ENCODE measurements at regions not wholly inside any gene's neighbourhood (a gene's known extent, or its start where the extent isn't known, plus 50 kb on each side); places are given as distances from the start of the nearest gene placed in this dataset.
"Not testable (repeated sequence)": the region's sequence is repeated elsewhere in the genome, so short reads cannot be mapped to it uniquely, and the experiment has no call there.

- Histone ChIP-seq H3K27ac (ENCODE audit: low read length) (no peak overlapping the region), H3K9me3 (ENCODE audit: insufficient read depth, low read depth, low read length) (no peaks in the 10 kb centered on the region), H3K36me3 (ENCODE audit: insufficient read depth, low read depth, low read length) (no peaks in the 10 kb centered on the region)
These were observed 1107.6 kb downstream of the BRD1 start for GRCh38 chr22:48719978-48720661.

GRCh38 chr22:48718818-48719500 is 1108.7 kb downstream of the BRD1 start:
- Histone ChIP-seq H3K9me3 (ENCODE audit: insufficient read depth, low read depth, low read length) (no peaks in the 10 kb centered on the region), H3K4me3 (ENCODE audit: low read length) (no peak overlapping the region), H3K27me3 (ENCODE audit: insufficient read depth, low read length) (no peaks in the 10 kb centered on the region)

More at GRCh38 chr22:48719978-48720661, 1107.6 kb downstream of the BRD1 start:
- no peaks in the 10 kb centered on the region for H3K27me3 ChIP-seq (ENCODE audit: insufficient read depth, low read length)
- peaks cover 8% of the 10 kb centered on the region; the same call in 1 of the 2 replicates for H3K4me1 ChIP-seq (ENCODE audit: insufficient read depth, low read length)
- H3K4me3 ChIP-seq (ENCODE audit: low read length) = no peak overlapping the region
- no peak overlapping the region for H3K9ac ChIP-seq (ENCODE audit: low read depth, low read length)

DNA sequence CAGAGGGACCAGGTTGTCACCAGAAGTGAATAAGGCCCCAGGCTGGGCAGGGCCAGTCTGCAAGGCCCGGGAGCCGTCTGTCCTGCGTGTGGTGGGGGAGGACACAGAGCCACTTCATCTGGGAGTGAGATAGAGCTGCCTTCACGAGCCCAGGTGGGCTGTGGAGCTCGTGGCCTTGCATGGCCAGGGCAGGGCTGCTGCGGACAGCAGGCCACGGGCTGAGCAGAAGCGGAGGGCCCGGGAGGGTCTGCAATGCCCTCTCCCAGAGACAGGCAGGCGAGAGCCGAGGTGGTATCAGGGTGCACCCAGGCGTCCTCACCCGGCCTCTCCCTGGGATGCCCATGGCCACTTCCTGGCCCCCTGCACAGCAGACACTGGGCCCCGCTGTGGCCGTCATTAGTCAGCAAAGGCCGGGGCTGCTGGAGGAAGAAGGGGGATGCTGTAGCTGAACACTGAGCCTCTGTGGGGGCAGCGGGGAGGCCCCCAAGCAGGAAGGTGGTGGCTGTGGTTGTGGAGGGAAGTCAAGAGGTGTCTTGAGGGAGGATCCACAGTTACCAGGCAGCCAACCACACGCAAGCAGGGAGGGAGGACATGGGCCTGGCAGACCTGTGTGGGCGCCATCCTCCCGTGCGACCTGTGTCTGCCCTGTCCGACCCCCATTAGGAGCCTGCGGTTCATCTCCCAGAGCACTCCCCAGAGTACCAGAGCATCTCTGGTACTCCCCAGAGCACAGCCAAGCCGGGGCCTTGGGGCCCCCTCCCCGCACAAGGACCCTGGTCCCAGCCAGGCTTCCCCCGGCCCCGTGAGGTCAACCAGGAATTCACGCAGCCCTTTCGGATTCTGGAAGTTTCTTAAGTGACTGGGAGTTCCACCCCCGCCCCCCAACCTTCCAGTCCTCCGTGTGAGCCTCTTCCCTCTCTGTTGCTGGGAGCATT is 1109.5 kb downstream of the BRD1 start:
- H3K27ac ChIP-seq (ENCODE audit: low read length) = no peak overlapping the region
- H3K9me3 ChIP-seq (ENCODE audit: insufficient read depth, low read depth, low read length) = no peaks in the 10 kb centered on the region
- no peak overlapping the region for H3K9ac ChIP-seq (ENCODE audit: low read depth, low read length)
- H3K4me3 ChIP-seq (ENCODE audit: low read length) = no peak overlapping the region
- no peaks in the 10 kb centered on the region for H3K36me3 ChIP-seq (ENCODE audit: insufficient read depth, low read depth, low read length)
- no peaks in the 10 kb centered on the region for H3K27me3 ChIP-seq (ENCODE audit: insufficient read depth, low read length)
- peaks cover 8% of the 10 kb centered on the region; the same call in 1 of the 2 replicates for H3K4me1 ChIP-seq (ENCODE audit: insufficient read depth, low read length)

More at GRCh38 chr22:48718818-48719500, 1108.7 kb downstream of the BRD1 start:
- H3K9ac ChIP-seq (ENCODE audit: low read depth, low read length) = no peak overlapping the region
- no peaks in the 10 kb centered on the region for H3K36me3 ChIP-seq (ENCODE audit: insufficient read depth, low read depth, low read length)
- H3K27ac ChIP-seq (ENCODE audit: low read length) = no peak overlapping the region
- H3K4me1 ChIP-seq (ENCODE audit: insufficient read depth, low read length) = peaks cover 8% of the 10 kb centered on the region; the same call in 1 of the 2 replicates

DNA sequence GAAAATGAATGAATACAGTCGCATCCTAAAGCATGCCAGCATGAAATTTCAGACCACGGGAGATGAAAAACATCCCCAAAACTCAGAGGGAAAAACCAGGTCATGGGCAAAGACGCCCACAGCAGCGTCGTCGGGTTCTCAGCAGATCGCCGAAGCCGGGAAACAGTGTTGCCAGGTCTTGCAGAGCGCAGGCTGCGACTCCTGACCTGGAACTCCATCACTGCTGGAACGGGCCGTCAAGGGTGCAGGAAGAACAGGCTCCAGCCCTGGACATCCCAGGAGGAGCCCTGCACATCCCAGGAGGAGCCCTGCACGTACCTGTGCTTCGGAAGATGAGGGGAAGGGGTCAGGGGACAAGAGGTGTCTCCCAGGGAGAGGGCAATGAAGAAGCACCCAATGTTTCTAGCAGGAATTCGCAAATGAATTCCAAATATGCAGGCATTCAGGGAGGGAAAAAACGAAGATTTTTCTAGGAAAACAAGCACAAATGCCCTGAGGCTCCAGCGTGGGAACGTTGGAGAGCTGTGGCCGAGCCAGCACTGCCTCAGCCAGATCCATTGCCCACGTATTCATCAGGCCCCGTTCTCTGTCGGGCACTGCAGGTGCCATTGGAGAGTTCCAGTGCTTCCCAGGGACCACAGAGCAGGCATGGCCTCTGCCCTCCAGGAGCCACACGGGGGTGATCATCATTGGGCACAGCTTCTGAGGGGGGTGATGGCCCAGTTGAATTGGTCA is 1110.4 kb downstream of the BRD1 start:
- no peak overlapping the region for H3K4me3 ChIP-seq (ENCODE audit: low read length)
- no peaks in the 10 kb centered on the region for H3K27me3 ChIP-seq (ENCODE audit: insufficient read depth, low read length)
- H3K27ac ChIP-seq (ENCODE audit: low read length) = no peak overlapping the region
- H3K36me3 ChIP-seq (ENCODE audit: insufficient read depth, low read depth, low read length) = no peaks in the 10 kb centered on the region
- H3K9me3 ChIP-seq (ENCODE audit: insufficient read depth, low read depth, low read length) = no peaks in the 10 kb centered on the region
- no peak overlapping the region for H3K9ac ChIP-seq (ENCODE audit: low read depth, low read length)
- peaks cover 8% of the 10 kb centered on the region; the same call in 1 of the 2 replicates for H3K4me1 ChIP-seq (ENCODE audit: insufficient read depth, low read length)

DNA sequence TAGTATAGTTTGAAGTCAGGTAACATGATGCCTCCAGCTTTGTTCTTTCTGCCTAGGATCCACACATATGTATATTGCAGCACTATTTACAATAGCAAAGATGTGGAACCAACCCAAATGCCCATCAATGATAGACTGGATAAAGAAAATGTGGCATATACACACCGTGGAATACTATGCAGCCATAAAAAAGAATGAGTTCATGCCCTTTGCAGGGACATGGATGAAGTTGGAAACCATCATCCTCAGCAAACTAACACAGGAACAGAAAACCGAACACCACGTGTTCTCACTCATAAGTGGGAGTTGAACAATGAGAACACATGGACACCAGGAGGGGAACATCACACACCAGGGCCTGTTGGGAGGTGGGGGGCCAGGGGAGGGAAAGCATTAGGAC is 1111.5 kb downstream of the BRD1 start:
- not testable (repeated sequence) for H3K9ac ChIP-seq (ENCODE audit: low read depth, low read length); H3K4me3 ChIP-seq (ENCODE audit: low read length); H3K27ac ChIP-seq (ENCODE audit: low read length); H3K9me3 ChIP-seq (ENCODE audit: insufficient read depth, low read depth, low read length); H3K4me1 ChIP-seq (ENCODE audit: insufficient read depth, low read length); H3K27me3 ChIP-seq (ENCODE audit: insufficient read depth, low read length); H3K36me3 ChIP-seq (ENCODE audit: insufficient read depth, low read depth, low read length)

GRCh38 chr22:48715511-48715910 is 1112.2 kb downstream of the BRD1 start:
- Histone ChIP-seq H3K9ac (ENCODE audit: low read depth, low read length) (no peak overlapping the region), H3K36me3 (ENCODE audit: insufficient read depth, low read depth, low read length) (no peaks in the 10 kb centered on the region), H3K4me3 (ENCODE audit: low read length) (no peak overlapping the region), H3K27me3 (ENCODE audit: insufficient read depth, low read length) (no peaks in the 10 kb centered on the region), H3K9me3 (ENCODE audit: insufficient read depth, low read depth, low read length) (no peaks in the 10 kb centered on the region), H3K27ac (ENCODE audit: low read length) (no peak overlapping the region), H3K4me1 (ENCODE audit: insufficient read depth, low read length) (peaks cover 8% of the 10 kb centered on the region; the same call in 1 of the 2 replicates)

DNA sequence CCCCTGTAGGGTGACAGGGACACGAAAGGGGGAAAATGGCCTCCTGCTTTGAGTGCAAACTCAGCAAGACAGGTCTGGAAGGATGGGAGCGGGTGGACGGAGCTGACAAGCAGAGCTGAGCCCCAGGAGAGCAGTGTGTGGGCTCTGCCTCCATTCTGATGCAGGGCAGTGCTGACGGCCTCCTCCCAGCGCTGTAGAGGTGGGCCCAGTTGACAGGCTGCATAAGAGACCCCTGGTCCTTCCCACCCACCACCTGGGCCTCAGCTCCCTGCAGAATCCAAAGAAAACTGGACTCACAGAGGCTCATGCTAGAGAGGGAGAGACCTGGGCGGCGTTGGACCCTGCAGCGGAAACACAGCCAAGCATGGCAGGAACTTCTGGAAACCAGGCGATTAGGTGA is 1113.4 kb downstream of the BRD1 start:
- Histone ChIP-seq H3K4me1 (ENCODE audit: insufficient read depth, low read length) (peaks cover 8% of the 10 kb centered on the region; the same call in 1 of the 2 replicates), H3K9ac (ENCODE audit: low read depth, low read length) (no peak overlapping the region), H3K36me3 (ENCODE audit: insufficient read depth, low read depth, low read length) (no peaks in the 10 kb centered on the region), H3K9me3 (ENCODE audit: insufficient read depth, low read depth, low read length) (no peaks in the 10 kb centered on the region), H3K4me3 (ENCODE audit: low read length) (no peak overlapping the region), H3K27ac (ENCODE audit: low read length) (no peak overlapping the region), H3K27me3 (ENCODE audit: insufficient read depth, low read length) (no peaks in the 10 kb centered on the region)

DNA sequence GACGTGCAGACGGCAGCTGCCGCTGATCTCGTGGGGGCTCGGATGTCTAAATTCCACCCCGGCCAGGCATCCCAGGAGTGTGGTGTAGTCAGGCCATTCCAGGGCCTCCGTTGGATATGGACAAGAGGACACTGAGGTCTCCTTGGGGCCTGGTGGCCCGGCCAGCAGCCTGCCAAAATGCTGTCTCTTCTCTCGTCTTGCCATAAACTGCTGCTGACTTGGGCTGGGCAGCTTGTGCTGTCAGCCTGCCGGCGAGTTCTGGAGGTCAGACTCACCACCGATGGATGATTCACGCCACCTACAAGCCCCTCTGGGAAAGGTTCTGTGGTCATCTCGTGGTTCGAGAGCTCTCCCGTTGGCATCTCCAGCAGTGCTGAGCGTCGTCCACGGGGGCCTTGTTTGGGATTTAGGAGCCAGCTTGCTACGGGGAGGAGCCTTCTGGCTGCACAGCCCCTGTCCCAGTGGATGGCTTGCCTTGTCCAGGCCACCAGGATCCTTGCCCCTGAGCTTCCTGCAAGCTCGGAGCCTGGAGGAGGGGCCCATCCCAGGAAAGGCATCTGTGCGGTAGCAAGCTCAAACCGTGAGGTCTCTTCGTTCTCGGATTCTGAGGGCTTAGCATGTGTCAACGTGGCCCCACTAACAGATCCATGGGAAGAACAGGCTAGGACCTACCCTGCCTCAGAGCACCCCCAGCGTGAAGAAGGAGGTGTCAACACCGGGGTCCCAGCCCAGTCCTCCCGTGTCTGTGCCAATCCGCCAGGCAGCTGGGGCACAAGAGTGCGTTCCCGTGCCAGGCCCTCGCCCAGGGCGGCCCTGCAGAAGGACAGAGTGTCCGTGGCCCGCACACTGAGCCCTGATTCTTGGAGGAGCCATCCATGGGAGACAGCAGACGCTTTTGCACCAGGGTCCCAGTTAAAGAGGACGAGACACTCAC is 1114.1 kb downstream of the BRD1 start:
- Histone ChIP-seq H3K9me3 (ENCODE audit: insufficient read depth, low read depth, low read length) (no peaks in the 10 kb centered on the region), H3K4me1 (ENCODE audit: insufficient read depth, low read length) (peaks cover 8% of the 10 kb centered on the region; the same call in 1 of the 2 replicates), H3K27me3 (ENCODE audit: insufficient read depth, low read length) (no peaks in the 10 kb centered on the region), H3K36me3 (ENCODE audit: insufficient read depth, low read depth, low read length) (no peaks in the 10 kb centered on the region), H3K27ac (ENCODE audit: low read length) (no peak overlapping the region), H3K9ac (ENCODE audit: low read depth, low read length) (no peak overlapping the region), H3K4me3 (ENCODE audit: low read length) (no peak overlapping the region)

DNA sequence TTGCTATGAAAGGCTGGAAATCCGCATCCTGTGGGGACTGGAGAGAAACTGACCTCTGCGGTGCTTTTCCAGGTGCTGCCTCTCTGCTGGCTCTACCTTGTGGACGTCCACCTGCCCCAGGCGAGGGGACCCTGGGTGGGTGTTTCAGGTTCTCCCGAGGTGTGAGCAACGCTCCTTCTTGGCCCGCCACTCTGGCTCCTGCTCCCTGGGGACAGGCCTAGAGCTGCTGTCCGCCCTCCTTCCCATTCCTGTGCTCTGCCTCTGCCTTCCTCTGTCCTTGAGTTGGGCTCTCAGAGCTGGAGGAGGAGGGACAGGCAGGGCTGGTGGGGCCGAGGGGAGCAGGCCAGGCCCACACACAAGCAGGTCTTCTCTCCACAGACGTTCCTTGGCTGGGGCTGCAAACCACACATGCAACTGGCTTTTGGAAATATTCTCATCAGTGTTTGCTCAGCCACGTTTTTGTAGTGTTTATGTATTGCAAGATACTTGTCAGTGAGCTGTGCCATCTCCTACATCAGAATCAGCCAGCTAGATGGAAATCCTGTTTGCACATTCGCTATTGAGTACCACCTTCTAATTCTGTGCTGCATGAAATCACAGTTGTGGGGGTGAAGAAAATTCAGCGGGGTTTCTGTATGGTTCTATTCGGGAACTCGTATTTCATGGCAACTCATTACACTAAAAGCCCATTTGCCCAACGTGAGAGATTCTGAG is 1115.0 kb downstream of the BRD1 start:
- Histone ChIP-seq H3K4me3 (ENCODE audit: low read length) (no peak overlapping the region), H3K9ac (ENCODE audit: low read depth, low read length) (no peak overlapping the region), H3K4me1 (ENCODE audit: insufficient read depth, low read length) (peaks cover 8% of the 10 kb centered on the region; the same call in 1 of the 2 replicates), H3K27ac (ENCODE audit: low read length) (no peak overlapping the region), H3K9me3 (ENCODE audit: insufficient read depth, low read depth, low read length) (no peaks in the 10 kb centered on the region), H3K36me3 (ENCODE audit: insufficient read depth, low read depth, low read length) (no peaks in the 10 kb centered on the region), H3K27me3 (ENCODE audit: insufficient read depth, low read length) (no peaks in the 10 kb centered on the region)

DNA sequence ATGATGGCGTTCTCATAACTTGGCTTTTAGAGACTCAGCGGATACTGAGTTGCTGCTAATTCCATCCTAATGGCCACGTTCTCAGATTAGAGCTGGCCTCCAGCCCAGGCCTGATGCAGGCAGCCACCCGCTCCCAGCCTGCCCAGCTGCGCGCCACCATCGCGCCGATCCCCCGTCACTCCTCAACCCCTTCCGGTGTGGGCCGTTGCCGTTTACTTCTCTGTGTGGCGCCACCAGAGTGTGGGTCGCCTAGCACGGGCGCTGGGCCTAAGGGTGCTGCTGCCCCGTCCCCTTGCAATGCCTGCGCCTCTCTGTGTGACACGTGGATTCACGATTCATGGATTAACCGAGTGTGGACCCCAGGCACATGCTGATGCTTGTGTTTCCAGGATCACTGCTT is 1116.0 kb downstream of the BRD1 start:
- Histone ChIP-seq H3K9me3 (ENCODE audit: insufficient read depth, low read depth, low read length) (no peaks in the 10 kb centered on the region), H3K4me1 (ENCODE audit: insufficient read depth, low read length) (no peaks in the 10 kb centered on the region), H3K4me3 (ENCODE audit: low read length) (no peak overlapping the region), H3K27ac (ENCODE audit: low read length) (no peak overlapping the region), H3K36me3 (ENCODE audit: insufficient read depth, low read depth, low read length) (no peaks in the 10 kb centered on the region), H3K9ac (ENCODE audit: low read depth, low read length) (no peak overlapping the region), H3K27me3 (ENCODE audit: insufficient read depth, low read length) (no peaks in the 10 kb centered on the region)

All from iPS-20b (cell line).